ACHN (cell line): ENCODE measurements at regions not wholly inside any gene's neighbourhood (a gene's known extent, or its start where the extent isn't known, plus 50 kb on each side); places are given as distances from the start of the nearest gene placed in this dataset.

Experiments used
- DNase-seq: peaks from one replicate; pipeline ENCODE4 v3.0.0-alpha.2; 2015
- in situ Hi-C: cut with HindIII; loops from 2 replicates; pipeline ENCODE4 v1.10.0; 2017; ENCODE audit warnings: low sequenced_read_pairs, low pct_ligation_motif_present, low pct_unique_long_range_greater_than_20kb

DNA sequence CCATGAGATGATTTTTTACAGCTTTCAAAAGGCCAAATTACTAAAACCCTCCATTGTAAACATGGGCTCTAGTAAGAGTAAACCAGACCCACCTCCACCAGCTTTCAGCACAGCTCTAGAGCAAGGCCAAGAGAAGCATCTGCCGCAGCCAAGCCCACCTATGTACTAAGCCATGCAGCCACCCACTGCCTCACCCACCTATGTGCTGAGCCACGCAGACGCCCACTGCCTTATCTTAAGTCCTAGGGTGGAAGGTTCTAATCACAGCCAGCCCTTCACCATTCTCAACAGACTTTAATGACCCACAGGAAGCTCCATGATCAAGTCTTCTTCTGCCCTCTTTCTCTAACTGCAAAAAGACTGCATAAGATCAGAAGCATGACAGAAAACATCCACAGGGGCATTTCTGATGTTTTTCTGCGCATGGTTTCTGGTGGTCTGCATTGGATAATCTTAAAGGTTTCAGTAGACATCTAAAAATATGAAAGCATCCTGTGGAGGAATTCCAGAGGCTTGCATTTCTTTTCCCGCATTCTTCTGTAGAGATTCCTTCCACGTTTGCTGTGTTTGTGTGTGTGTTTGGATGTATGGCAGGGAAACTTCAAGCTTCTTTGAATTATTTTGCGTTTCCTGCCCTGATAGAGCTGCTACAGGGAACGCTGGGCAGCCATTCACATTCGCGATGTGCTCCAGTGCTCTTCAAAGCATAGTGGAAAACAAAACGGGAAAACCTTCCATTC lies 286.1 kb upstream of the KLF6 start:
- DNase-seq, result no peak
- in situ Hi-C loops, result no loop called here

DNA sequence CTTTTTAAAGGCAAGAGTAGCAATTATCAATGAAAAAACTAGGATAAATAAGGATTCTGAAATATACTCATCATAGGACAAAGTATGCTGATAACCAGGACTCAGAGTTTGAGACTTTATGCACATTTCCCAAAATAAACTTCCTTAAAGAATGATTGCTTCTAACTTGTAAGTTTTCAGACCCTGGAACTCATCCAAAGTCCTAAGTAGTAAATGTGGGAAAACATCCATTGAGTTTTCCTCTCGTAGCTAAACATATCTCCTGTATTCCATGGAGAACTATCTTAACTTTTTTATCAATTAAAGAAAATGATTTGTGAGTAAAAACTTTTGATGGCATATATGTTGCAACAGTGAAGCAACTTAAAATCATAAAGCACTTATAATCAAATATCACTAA lies 285.2 kb upstream of the KLF6 start:
- in situ Hi-C loops, result no loop called here
- DNase-seq, result no peak

DNA sequence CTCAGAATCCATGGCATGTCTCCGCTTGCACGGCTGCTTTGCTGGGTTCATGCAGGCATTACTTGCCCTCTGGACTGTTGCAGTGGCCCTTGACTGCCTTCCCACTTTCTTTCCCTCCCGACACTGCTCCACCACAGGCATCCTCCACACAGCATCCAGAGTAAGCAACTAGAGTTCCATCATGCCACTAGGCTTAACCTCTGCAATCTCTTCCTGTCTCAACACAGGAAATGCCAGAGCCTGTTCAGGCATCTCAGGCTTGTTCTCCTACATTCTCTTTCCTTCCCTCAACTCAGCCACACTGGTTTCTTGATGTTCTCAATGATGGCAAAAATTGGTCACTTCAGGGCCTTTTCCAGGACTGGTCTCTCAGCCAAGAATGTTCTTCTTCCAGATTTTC lies 284.5 kb upstream of the KLF6 start:
- in situ Hi-C loops, result no loop called here
- no peak for DNase-seq

DNA sequence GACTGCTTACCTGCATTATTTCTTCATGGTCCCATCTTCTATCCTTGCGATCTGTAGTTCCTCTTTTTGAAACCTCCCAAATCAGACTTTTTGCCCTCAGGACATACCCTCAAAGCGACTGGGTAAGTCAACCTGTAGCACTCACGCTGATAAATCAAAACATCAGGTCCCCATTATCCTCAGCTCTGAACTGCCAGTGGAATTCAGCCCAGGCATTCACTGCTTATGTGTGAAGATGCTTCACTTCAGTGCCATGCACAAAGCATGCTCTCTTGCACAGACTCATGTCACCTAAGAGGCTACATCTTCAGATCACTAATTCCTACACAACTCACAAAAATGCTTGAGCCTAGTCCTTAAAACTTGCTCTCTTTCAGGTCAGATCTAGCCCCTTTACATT lies 283.6 kb upstream of the KLF6 start:
- in situ Hi-C loops, result no loop called here
- DNase-seq, result no peak

DNA sequence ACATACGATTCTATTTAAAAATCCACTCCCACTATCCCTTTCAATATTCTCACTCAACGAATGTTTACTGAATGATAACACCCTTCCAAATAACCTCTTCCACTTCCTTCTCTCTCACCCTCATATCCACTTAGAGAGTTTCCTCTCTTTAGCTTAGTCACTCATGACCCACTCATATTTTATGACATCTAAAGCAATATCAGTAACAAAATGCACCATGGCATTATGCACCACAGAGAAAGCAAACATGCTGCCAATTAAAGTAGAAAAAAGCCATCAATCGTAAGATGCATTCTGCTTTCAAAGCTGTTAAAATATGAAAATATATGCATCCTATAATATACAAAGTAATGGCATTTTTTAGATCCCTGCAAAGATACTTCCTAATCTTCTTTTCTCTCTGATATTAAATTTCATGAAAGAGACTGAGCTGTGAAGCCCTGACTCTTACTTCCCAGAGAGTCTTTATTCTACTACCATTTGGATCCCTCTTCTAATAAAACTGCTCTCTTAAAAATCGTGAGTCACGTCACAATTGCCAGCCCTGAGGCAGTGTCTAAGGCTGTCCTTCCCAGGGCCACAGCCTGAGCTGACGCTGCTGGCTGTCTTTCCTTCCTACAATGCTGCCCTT lies 283.0 kb upstream of the KLF6 start:
- in situ Hi-C loops, result no loop called here

DNA sequence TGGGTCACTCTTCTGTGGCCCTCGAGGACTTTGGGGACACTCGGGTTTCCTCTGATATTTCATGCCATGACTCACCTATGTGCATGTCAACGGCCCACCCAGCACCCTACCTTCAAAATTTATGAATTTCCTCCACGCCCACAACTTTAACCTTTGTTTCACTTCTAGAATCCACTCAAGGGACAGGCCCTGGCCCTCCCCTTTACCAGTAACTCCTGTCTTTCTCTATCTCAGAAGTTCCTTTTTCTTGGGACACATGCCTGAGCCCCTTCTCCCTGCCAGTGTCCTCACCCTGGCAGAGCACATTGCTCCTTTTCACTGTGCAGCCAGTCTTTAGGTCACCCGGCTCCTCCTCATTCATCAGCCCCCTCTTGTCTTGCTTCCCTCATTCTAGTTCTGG lies 282.5 kb upstream of the KLF6 start:
- in situ Hi-C loops, result no loop called here
- DNase-seq, result no peak

More for the DNA sequence above, 283.0 kb upstream of the KLF6 start:
- no peak for DNase-seq

DNA sequence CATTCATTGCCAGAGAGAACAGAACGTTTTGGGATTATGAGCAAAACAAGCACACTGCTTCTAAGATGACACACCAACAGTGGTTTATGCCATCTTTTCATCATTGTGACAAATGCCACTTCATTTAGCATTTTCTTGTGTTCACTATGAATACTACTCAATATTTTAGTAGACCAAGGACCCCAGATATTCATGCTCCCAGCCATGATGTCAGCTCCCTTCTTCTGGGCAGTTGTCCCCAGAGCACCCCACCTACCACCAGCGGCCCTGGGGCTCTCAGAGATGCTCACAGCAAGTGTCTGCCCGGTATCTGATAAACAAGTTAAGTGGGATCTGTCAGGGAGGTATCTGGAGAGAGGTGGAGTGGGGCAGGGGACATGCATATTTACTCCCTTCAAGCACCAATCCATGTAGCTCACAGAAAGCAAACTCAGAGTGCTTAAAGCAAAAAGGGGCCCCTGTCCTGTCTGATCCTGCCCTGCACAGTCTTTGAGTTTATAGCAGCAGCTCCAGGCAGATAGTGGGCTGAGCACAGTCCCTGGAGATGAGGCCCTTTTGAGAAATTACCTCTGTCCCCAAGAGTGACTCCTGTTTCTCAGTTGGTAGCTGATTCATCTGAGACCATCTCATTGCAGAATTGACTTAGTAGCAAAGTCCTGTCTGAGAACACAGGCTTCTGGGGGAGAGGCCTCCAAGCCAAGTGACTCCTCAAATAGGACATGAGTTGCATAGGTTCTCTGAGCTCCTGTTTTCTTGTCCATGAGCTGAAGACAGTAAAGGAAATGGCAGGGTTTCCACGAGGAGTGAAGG lies 281.8 kb upstream of the KLF6 start:
- in situ Hi-C loops, result no loop called here
- DNase-seq, result no peak

DNA sequence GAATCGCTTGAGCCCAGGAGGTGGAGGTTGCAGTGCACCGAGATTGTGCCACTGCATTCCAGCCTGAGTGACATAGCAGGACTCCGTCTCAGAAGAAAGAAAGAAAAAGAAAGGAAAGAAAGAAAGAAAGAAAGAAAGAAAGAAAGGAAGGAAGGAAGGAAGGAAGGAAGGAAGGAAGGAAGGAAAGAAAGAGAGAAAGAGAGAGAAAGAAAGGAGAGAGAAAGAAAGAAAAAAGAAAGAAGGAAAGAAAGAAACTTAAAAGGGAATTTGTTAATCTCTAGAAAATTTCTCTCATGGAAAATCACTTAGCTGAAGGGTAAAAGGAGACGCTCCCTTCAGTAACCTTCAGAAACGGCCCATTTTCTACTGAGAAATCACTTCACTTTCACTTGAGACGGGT lies 279.5 kb upstream of the KLF6 start:
- in situ Hi-C loops, result no loop called here
- DNase-seq, result no peak

DNA sequence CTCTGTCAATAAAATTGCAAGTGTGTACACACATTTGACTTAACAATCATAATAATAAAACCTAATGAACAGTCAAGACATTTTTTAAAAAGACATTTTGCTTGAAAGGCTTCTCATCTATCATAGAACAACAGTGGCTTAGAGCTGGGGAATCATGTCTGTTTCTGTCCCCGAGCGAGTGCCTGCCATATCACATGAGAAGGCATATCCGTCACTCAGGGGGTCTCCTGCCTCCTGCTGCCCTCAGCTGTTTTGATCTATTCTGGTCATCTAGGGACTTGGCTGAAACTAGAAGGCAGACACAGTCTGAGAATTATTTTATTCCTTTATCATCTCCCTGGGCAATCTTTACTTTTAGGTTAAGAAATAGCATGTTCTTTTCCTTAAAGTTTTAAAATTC lies 278.7 kb upstream of the KLF6 start:
- DNase-seq, result no peak
- in situ Hi-C loops, result no loop called here

DNA sequence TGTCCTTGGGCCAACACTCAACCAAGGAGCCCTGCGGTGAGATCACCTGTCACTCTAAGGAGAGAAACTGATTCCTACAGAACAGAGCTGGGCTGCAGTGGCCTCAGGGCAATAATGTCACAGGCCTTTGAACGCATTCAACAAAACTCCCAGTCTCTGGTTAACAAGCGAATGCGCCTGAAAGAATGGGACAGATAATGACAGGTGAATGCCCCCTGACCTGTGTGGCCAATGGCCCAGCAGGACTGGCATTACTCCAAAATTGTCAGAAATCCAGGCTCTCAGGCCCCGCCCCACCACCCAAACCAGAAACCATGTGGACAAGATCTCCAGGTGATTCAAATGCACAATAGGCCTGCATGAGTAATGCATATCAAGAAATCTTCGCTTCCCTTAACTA lies 277.7 kb upstream of the KLF6 start:
- in situ Hi-C loops, result no loop called here
- DNase-seq, result no peak

DNA sequence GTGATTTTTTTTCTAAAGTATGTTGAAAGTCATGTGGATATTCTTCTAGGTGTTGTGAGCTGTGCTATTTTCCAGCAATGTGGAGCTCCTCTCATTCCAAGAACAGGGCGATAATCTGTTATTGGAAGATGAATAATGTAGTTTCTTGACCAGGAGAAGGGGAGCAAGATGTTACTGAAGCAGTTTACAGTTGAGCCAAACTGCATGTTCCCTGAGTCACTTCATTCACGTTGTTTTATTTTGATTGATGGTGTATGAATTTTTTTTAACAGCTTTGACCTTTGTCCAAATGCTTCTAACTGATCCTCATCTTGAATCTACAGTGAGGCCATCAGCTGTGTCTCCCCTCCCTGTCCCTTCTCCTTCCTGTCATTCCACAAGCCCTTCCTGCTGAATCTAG lies 277.1 kb upstream of the KLF6 start:
- in situ Hi-C loops, result no loop called here
- DNase-seq, result no peak

DNA sequence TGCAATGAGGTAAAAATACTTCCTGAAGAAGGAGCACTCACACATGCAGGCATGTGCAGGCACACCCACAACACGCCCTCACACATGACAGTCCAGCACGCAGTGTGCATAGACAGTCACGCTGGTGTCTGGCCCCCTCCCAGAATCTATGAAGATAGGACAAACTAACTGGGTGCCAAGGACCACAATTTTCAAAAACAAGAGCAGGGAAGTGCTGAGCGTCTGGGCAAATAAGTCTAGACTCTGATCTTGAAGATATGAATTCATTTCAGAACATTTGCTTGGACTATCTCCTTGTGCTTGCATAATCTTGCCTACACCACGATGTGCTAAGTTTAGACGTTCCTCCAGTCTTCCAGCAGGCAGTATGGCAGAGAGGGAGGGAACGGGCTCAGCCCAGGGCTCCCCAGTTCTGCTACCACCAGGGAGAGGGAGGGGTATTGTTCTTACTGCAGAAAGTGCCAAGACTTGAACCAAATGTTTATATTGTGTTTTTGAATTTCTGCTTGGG lies 276.5 kb upstream of the KLF6 start:
- DNase-seq, result no peak
- in situ Hi-C loops, result no loop called here

DNA sequence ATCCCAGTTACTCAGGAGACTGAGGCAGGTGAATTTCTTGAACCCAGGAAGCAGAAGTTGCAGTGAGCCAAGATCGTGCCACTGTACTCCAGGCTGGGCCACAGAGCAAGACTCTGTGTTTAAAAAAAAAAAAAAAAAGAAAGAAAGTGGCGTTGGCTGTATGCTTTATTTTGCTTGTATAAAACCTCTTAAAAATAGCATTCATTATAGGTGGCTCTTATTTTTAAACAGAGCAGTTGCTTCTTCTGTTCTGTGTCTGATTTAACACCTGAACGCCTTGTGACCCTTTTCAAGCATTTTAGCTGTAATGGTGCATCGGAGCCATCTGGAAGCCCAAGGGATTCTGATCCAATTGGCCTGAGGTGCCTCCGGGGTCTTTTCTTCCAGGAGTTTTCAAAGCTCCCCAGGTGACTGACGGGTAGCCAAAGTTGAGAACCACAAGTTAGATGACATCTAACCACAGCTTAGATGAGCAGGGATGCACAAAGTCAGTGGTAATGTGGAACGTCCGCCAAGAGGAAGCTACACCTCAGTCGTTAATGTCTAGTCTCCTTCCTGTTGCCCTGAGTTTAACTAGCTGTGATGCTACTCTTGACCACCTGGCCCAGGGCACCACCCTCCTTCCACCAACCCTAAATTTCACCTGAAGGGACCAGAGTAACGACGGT lies 274.6 kb upstream of the KLF6 start:
- DNase-seq, result no peak
- in situ Hi-C loops, result no loop called here

DNA sequence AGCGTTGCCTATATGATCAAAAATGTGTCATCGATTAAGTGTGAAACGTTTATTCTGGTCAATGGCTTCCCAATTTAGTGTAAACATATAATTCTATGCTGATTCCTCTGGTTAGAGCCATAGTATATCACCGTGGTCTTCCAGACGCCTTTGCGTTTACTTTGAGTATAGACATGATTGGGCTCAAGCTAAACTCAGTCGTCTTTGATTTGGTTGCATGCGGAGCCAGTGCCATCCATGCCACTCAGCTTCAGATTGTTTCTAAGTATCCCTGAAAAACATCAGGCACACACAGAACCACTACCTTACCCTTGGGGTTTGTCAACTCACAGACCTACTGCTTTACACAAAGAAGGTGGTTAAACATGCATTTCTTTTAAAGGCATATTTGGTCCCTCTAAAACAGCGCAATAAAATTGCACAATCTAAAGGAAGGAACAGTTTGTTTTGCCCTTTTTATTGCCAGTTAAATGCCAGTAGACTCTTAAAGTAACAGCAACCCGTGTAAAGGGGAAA lies 273.6 kb upstream of the KLF6 start:
- no peak for DNase-seq
- in situ Hi-C loops, result no loop called here

DNA sequence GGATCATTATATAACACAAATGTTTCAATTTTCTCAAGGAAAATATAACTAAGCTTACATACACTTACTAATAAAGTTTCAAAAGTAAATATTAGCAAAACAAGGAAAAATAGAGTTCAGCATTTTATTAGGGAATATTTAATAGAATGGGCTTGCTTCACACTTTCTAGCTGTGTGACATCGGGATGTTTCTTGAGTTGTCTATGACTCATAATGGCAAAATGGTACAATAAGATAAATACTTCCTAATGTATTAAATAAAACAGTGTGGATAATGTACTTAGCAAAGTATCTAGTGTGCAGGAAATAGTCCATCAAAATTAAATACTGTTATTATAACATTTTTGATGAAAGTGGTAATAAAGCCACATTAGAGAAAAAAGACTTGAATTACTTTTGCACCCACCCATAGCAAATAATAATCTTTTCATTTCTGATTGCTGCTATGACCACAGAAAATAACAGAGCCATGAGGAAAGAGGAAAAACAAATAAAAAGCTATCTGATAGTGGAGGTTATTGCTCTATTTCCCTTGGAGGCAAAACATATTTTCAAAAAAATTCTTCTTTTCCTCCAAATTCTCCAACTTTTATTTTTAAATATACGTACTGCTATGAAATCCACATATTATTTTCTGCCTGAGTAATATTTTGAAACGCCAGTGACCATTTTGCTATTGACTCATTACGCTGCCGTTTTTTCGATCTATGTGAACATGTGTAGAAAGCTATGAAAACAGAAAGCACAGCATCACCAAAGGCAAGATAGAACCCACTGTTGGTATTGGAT lies 272.9 kb upstream of the KLF6 start:
- in situ Hi-C loops, result no loop called here
- no peak for DNase-seq

DNA sequence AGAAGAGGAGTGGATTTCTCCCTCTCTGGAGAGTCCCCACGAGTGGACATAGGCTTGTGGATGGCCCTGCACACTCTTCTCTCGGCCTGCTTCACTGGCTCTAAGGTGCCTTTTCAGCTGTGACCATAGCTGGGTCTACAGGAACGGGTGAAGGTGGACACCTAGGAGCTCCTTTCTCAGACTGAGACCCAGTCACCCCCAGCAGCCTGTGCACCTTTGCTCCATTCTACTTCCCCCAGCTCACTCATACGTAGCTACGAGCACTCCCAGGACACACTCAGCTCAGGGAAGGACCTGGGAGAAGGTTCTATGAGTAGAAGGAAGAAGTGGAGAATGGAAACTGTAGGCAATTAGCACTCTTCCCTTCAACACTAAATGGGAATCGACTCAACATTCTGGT lies 272.0 kb upstream of the KLF6 start:
- no peak for DNase-seq
- in situ Hi-C loops, result no loop called here

DNA sequence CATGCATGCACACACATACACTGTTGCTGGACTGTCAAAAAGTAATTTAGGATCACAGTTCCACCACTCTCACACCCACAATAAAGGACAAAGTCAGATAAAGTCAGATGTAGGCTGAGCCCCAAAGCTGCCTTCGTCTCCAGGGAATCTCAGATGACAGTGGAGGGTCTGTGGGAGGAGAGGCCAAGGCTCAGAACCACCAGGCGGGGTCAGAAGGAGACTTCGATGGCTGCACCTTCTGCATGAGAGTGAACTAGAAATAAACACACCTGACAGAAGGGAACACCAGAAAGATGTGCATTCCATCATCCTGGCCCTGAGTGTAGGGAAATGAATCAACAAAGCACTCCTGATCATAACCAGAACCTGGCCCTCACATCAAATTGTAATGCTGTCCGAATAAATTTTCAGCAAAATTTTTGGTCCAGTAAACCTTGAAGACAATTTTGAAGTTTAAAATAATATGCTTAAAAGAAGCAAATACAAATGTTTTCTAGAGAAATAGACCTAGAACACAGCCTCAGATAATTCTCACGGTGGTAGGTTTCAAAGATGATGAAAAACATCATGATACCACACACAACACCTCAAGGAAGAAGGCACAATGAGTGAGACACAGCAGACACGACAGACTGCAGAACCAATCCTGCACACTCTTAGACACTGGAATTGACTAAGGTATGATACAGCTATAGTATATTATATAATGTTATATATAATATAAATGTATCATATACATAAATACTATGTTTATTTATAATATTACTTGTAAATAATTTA lies 269.8 kb upstream of the KLF6 start:
- no peak for DNase-seq
- in situ Hi-C loops, result no loop called here
